ENCODE measurements at regions not wholly inside any gene's neighbourhood (a gene's known extent, or its start where the extent isn't known, plus 50 kb on each side); places are given as distances from the start of the nearest gene placed in this dataset.
A peak's percentile ranks its signal among the peaks of the same experiment; 100 is the strongest.

- Mint-ChIP-seq H3K9me3 (no peaks in the 10 kb centered on the region), H3K36me3 (ENCODE audit: low read depth) (no peaks in the 10 kb centered on the region), H3K27ac (peak overlapping the region; percentile 61 to 87 (median 67)), H3K4me3 (peak overlapping the region in 1 of 3 experiments; percentile 11), H3K4me1 (no peaks in the 10 kb centered on the region), H3K27me3 (ENCODE audit: low read depth) (no peaks in the 10 kb centered on the region)
- no peak for TF ChIP-seq CTCF (IDR thresholded peaks at IDR 0.05; ENCODE audit: unreplicated experiment in 3 of 3)
Observed at GRCh38 chr16:63188086-63188771, 1152.0 kb upstream of the CDH8 start.

- no peaks in the 10 kb centered on the region for H3K4me1 Mint-ChIP-seq
- TF ChIP-seq CTCF (IDR thresholded peaks at IDR 0.05; ENCODE audit: unreplicated experiment in 3 of 3): no peak
- no peak overlapping the region for H3K4me3 Mint-ChIP-seq
- no peaks in the 10 kb centered on the region for H3K27me3 Mint-ChIP-seq (ENCODE audit: low read depth)
- peak overlapping the region in 2 of 3 experiments; percentile 67 to 87 for H3K27ac Mint-ChIP-seq
- H3K36me3 Mint-ChIP-seq (ENCODE audit: low read depth): no peaks in the 10 kb centered on the region
- H3K9me3 Mint-ChIP-seq: no peaks in the 10 kb centered on the region
Observed at GRCh38 chr16:63187638-63188037, 1151.4 kb upstream of the CDH8 start.

- Mint-ChIP-seq H3K4me3 (no peak overlapping the region), H3K36me3 (ENCODE audit: low read depth) (no peaks in the 10 kb centered on the region), H3K27me3 (ENCODE audit: low read depth) (no peaks in the 10 kb centered on the region), H3K4me1 (no peaks in the 10 kb centered on the region), H3K27ac (no peak overlapping the region), H3K9me3 (no peaks in the 10 kb centered on the region)
- no peak for TF ChIP-seq CTCF (IDR thresholded peaks at IDR 0.05; ENCODE audit: unreplicated experiment in 3 of 3)
Observed at GRCh38 chr16:63185235-63185780, 1149.1 kb upstream of the CDH8 start.

GRCh38 chr16:63183743-63184142, 1147.5 kb upstream of the CDH8 start:
- Mint-ChIP-seq H3K9me3 (peaks cover 2% of the 10 kb centered on the region), H3K36me3 (ENCODE audit: low read depth) (no peaks in the 10 kb centered on the region), H3K27me3 (ENCODE audit: low read depth) (no peaks in the 10 kb centered on the region), H3K4me3 (no peak overlapping the region), H3K27ac (no peak overlapping the region), H3K4me1 (no peaks in the 10 kb centered on the region)
- no peak for TF ChIP-seq CTCF (IDR thresholded peaks at IDR 0.05; ENCODE audit: unreplicated experiment in 3 of 3)

- Mint-ChIP-seq H3K27me3 (ENCODE audit: low read depth) (no peaks in the 10 kb centered on the region), H3K9me3 (peaks cover 2% of the 10 kb centered on the region), H3K4me3 (no peak overlapping the region), H3K27ac (no peak overlapping the region), H3K36me3 (ENCODE audit: low read depth) (no peaks in the 10 kb centered on the region), H3K4me1 (peaks cover 4% of the 10 kb centered on the region)
- no peak for TF ChIP-seq CTCF (IDR thresholded peaks at IDR 0.05; ENCODE audit: unreplicated experiment in 3 of 3)
Observed at GRCh38 chr16:63175313-63175712, 1139.1 kb upstream of the CDH8 start.

GRCh38 chr16:63174801-63175200, 1138.6 kb upstream of the CDH8 start:
- Mint-ChIP-seq H3K9me3 (peaks cover 2% of the 10 kb centered on the region), H3K36me3 (ENCODE audit: low read depth) (no peaks in the 10 kb centered on the region), H3K27me3 (ENCODE audit: low read depth) (no peaks in the 10 kb centered on the region), H3K4me3 (no peak overlapping the region), H3K27ac (no peak overlapping the region), H3K4me1 (peaks cover 4% of the 10 kb centered on the region)
- TF ChIP-seq CTCF (IDR thresholded peaks at IDR 0.05; ENCODE audit: unreplicated experiment in 3 of 3): no peak

Data from nephron (organoid).